SK-N-SH (cell line): ENCODE measurements at regions not wholly inside any gene's neighbourhood (a gene's known extent, or its start where the extent isn't known, plus 50 kb on each side); places are given as distances from the start of the nearest gene placed in this dataset.

Source experiments
- CTCF ChIA-PET: fragments of 300-600, 350-600 bp; formaldehyde crosslinking; extraction: SDS; loops from one replicate; lab custom pipeline; 2021; lab: Yijun Ruan, JAX
- POLR2A ChIA-PET: fragments of 350-600 bp; sonication (Branson Sonifier 250); formaldehyde crosslinking; extraction: SDS; loops from one replicate; lab custom pipeline; 2020; ENCODE audit warnings: antibody characterized with exemption, inconsistent platforms; lab: Yijun Ruan, JAX
- DNase-seq: peaks from one replicate; pipeline ENCODE4 v3.0.0; 2012
- H2AFZ ChIP-seq: fragments of 200-600 bp; sonication (generic); 2 replicates; pipeline ENCODE4 v1.8.1; 2016; ENCODE audit warnings: antibody characterized with exemption, mild to moderate bottlenecking, low read depth
- H3F3A ChIP-seq: fragments of 200-600 bp; sonication (generic); replicated peaks from 2 replicates; pipeline ENCODE3; 2016; ENCODE audit warnings: antibody characterized with exemption, mild to moderate bottlenecking; ENCODE audit not compliant: insufficient read depth
- H3K27ac ChIP-seq, 2 experiments: fragments of 200-500 bp in 1 of 2; fragments of 200-600 bp in 1 of 2; sonication (Bioruptor generic) in 1 of 2; sonication (generic), shearing (Covaris generic) in 1 of 2; 2 replicates each; pipeline versions ENCODE4 v1.5.1 to v1.6.1; 2014 to 2016; ENCODE audit warnings: low read depth in 2 of 2, inconsistent platforms in 1 of 2, low read length in 1 of 2, mild to moderate bottlenecking in 1 of 2, mixed read lengths in 1 of 2
- H3K27me3 ChIP-seq: fragments of 200-600 bp; sonication (generic), shearing (Covaris generic); 2 replicates; pipeline ENCODE4 v1.6.1; 2016; ENCODE audit warnings: mixed run types; ENCODE audit not compliant: insufficient read depth
- H3K36me3 ChIP-seq, 2 experiments: fragments of 200-500 bp in 1 of 2; fragments of 200-600 bp in 1 of 2; sonication (Bioruptor generic) in 1 of 2; sonication (generic) in 1 of 2; replicated peaks in 1 of 2; 2 replicates each; pipeline versions ENCODE3 to v1.5.1; 2014 to 2016; ENCODE audit warnings: low read length in 1 of 2, mild to moderate bottlenecking in 1 of 2; ENCODE audit not compliant: insufficient read depth in 2 of 2, control insufficient read depth in 1 of 2
- H3K4me1 ChIP-seq, 2 experiments: fragments of 200-500 bp in 1 of 2; fragments of 200-600 bp in 1 of 2; sonication (Bioruptor generic) in 1 of 2; sonication (generic), shearing (Covaris generic) in 1 of 2; 2 replicates each; pipeline versions ENCODE4 v1.5.1 to v1.6.1; 2014 to 2016; ENCODE audit warnings: low read depth in 1 of 2, low read length in 1 of 2, mixed run types in 1 of 2; ENCODE audit not compliant: insufficient read depth in 2 of 2, control insufficient read depth in 1 of 2
- H3K4me2 ChIP-seq: fragments of 200-600 bp; sonication (generic), shearing (Covaris generic); 2 replicates; pipeline ENCODE4 v1.6.1; 2017; ENCODE audit warnings: mixed run types
- H3K4me3 ChIP-seq, 2 experiments: fragments of 200-500 bp in 1 of 2; fragments of 200-600 bp in 1 of 2; sonication (Bioruptor generic) in 1 of 2; sonication (generic), shearing (Covaris generic) in 1 of 2; 2 replicates each; pipeline versions ENCODE4 v1.5.1 to v1.8.1; 2014 to 2016; ENCODE audit warnings: low read depth in 2 of 2, inconsistent platforms in 1 of 2, low read length in 1 of 2, mild to moderate bottlenecking in 1 of 2, mixed read lengths in 1 of 2, moderate library complexity in 1 of 2
- H3K79me2 ChIP-seq: fragments of 200-600 bp; sonication (generic); 2 replicates; pipeline ENCODE4 v1.8.1; 2017; ENCODE audit warnings: mild to moderate bottlenecking; ENCODE audit not compliant: insufficient read depth
- H3K9ac ChIP-seq: fragments of 200-600 bp; sonication (generic); 2 replicates; pipeline ENCODE4 v1.6.1; 2017; ENCODE audit warnings: mixed run types
- H3K9me2 ChIP-seq: fragments of 200-600 bp; sonication (generic); 2 replicates; pipeline ENCODE4 v1.6.1; 2017; ENCODE audit warnings: mixed run types
- H3K9me3 ChIP-seq: fragments of 200-600 bp; sonication (generic); 2 replicates; pipeline ENCODE4 v1.6.1; 2017; ENCODE audit warnings: mixed run types, mild to moderate bottlenecking, moderate library complexity
- H4K20me1 ChIP-seq: fragments of 200-600 bp; sonication (generic); 2 replicates; pipeline ENCODE4 v1.6.1; 2017; ENCODE audit warnings: mild to moderate bottlenecking, mixed run types; ENCODE audit not compliant: insufficient read depth
- ELF1 ChIP-seq: IDR thresholded peaks from 2 replicates; pipeline ENCODE4 v1.4.0; 2012
- FOSL2 ChIP-seq: IDR thresholded peaks from 2 replicates; pipeline ENCODE4 v1.4.0; 2012; ENCODE audit warnings: low read depth, mild to moderate bottlenecking, moderate library complexity, borderline replicate concordance
- FOXM1 ChIP-seq: IDR thresholded peaks from 2 replicates; pipeline ENCODE4 v1.4.0; 2012; ENCODE audit warnings: low read depth, mild to moderate bottlenecking
- GABPA ChIP-seq: IDR thresholded peaks from 2 replicates; pipeline ENCODE4 v1.4.0; 2012; ENCODE audit warnings: low read depth, mild to moderate bottlenecking
- GATA2 ChIP-seq: sonication (generic); formaldehyde crosslinking; IDR thresholded peaks from 2 replicates; pipeline ENCODE4 v1.5.0; 2020; ENCODE audit warnings: mild to moderate bottlenecking, missing genetic modification reagents
- JUND ChIP-seq: IDR thresholded peaks from 2 replicates; pipeline ENCODE4 v1.4.0; 2012
- MAX ChIP-seq: IDR thresholded peaks from 2 replicates; pipeline ENCODE4 v1.4.0; 2012; ENCODE audit warnings: low read depth
- MXI1 ChIP-seq: IDR thresholded peaks from 2 replicates; pipeline ENCODE4 v1.6.1; 2012; ENCODE audit warnings: mild to moderate bottlenecking, low read depth, low read length, improper control_type of control experiment
- NFIC ChIP-seq: IDR thresholded peaks from 2 replicates; pipeline ENCODE4 v1.4.0; 2012; ENCODE audit warnings: borderline replicate concordance
- NRF1 ChIP-seq: IDR thresholded peaks from 2 replicates; pipeline ENCODE4 v1.6.1; 2012; ENCODE audit warnings: low read depth, mild to moderate bottlenecking, low read length
- POLR2AphosphoS5 ChIP-seq: IDR thresholded peaks from 2 replicates; pipeline ENCODE4 v1.6.1; 2012; ENCODE audit warnings: low read depth, low read length
- RAD21 ChIP-seq: IDR thresholded peaks from 2 replicates; pipeline ENCODE4 v1.6.1; 2012; ENCODE audit warnings: mild to moderate bottlenecking, low read length
- RFX5 ChIP-seq: IDR thresholded peaks from 2 replicates; pipeline ENCODE4 v1.6.1; 2012; ENCODE audit warnings: mild to moderate bottlenecking, improper control_type of control experiment, low read length
- RXRA ChIP-seq: IDR thresholded peaks from 2 replicates; pipeline ENCODE4 v1.4.0; 2012; ENCODE audit warnings: low read depth, mild to moderate bottlenecking, borderline replicate concordance
- SMC3 ChIP-seq: IDR thresholded peaks from 2 replicates; pipeline ENCODE4 v1.6.1; 2012; ENCODE audit warnings: low read depth, low read length, improper control_type of control experiment
- WGBS: methylation state at CpG from one replicate; pipeline ENCODE4 v1.1.6; 2017; ENCODE audit warnings: low lambda C conversion rate; 5-methylcytosine and 5-hydroxymethylcytosine counted together
- TF ChIP-seq, protein P1 (sequence below): IDR thresholded peaks from 2 replicates; pipeline ENCODE4; 2012
- TF ChIP-seq, protein P2 (sequence below): IDR thresholded peaks from 2 replicates; pipeline ENCODE4 v1.4.0; 2012; ENCODE audit warnings: low read depth, borderline replicate concordance

GRCh38 chr2:30341500-30342267 lies 105.4 kb upstream of the LCLAT1 start:
- Histone ChIP-seq H3K9ac (no peak overlapping the region), H4K20me1 (no peaks in the 10 kb centered on the region), H3K4me2 (no peak overlapping the region), H3K27me3 (no peaks in the 10 kb centered on the region), H3F3A (no peaks in the 10 kb centered on the region), H2AFZ (no peak overlapping the region), H3K4me1 (no peaks in the 10 kb centered on the region), H3K36me3 (no peaks in the 10 kb centered on the region), H3K79me2 (no peaks in the 10 kb centered on the region), H3K9me2 (no peaks in the 10 kb centered on the region), H3K4me3 (no peak overlapping the region), H3K27ac (no peak overlapping the region), H3K9me3 (no peaks in the 10 kb centered on the region)
- ChIA-PET CTCF (interaction anchor here (1.1 kb wide), 1 partner anchor 9 kb away, joined by 3 read pairs; no protein-coding TSS in a partner anchor), POLR2A (no interaction called here)
- no peak for DNase-seq
- 43% methylated on average over 8 of the region's 8 CpGs for WGBS
- TF ChIP-seq GATA2 (CRISPR knock-in tag): no peak
- TF ChIP-seq, protein P1, sequence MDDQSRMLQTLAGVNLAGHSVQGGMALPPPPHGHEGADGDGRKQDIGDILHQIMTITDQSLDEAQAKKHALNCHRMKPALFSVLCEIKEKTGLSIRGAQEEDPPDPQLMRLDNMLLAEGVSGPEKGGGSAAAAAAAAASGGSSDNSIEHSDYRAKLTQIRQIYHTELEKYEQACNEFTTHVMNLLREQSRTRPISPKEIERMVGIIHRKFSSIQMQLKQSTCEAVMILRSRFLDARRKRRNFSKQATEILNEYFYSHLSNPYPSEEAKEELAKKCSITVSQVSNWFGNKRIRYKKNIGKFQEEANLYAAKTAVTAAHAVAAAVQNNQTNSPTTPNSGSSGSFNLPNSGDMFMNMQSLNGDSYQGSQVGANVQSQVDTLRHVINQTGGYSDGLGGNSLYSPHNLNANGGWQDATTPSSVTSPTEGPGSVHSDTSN: no peak
- TF ChIP-seq RAD21: peak; percentile 21; the same call in 1 of the 2 replicates
- TF ChIP-seq NFIC: no peak

GRCh38 chr2:30346471-30347169 lies 100.4 kb upstream of the LCLAT1 start:
- Histone ChIP-seq H3F3A (no peaks in the 10 kb centered on the region), H3K79me2 (no peaks in the 10 kb centered on the region), H4K20me1 (no peaks in the 10 kb centered on the region), H3K27me3 (no peaks in the 10 kb centered on the region), H2AFZ (no peak overlapping the region), H3K4me1 (no peaks in the 10 kb centered on the region), H3K4me3 (no peak overlapping the region), H3K9ac (no peak overlapping the region), H3K4me2 (no peak overlapping the region), H3K9me3 (no peaks in the 10 kb centered on the region), H3K27ac (no peak overlapping the region), H3K9me2 (no peaks in the 10 kb centered on the region), H3K36me3 (no peaks in the 10 kb centered on the region)
- ChIA-PET CTCF (interaction anchor here (1.3 to 2.0 kb wide), 3 partner anchors 12 to 182 kb away, joined by 4 to 8 read pairs (median 5); no protein-coding TSS in a partner anchor), POLR2A (no interaction called here)
- no peak for TF ChIP-seq FOSL2
- no peak for TF ChIP-seq MXI1
- no peak for TF ChIP-seq MAX
- TF ChIP-seq ELF1: no peak
- no peak for TF ChIP-seq NFIC
- TF ChIP-seq JUND: no peak
- TF ChIP-seq RFX5: no peak
- no peak for TF ChIP-seq POLR2AphosphoS5
- TF ChIP-seq, protein P2, sequence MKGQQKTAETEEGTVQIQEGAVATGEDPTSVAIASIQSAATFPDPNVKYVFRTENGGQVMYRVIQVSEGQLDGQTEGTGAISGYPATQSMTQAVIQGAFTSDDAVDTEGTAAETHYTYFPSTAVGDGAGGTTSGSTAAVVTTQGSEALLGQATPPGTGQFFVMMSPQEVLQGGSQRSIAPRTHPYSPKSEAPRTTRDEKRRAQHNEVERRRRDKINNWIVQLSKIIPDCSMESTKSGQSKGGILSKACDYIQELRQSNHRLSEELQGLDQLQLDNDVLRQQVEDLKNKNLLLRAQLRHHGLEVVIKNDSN: no peak
- TF ChIP-seq NRF1: no peak
- no peak for TF ChIP-seq GABPA
- no peak for TF ChIP-seq FOXM1
- TF ChIP-seq SMC3: no peak
- TF ChIP-seq RXRA: no peak
- no peak for DNase-seq
- 73% methylated on average over 21 of the region's 21 CpGs for WGBS
